Activated T-cell treated with anti-CD3 and anti-CD28 coated beads, Interleukin-2, amount 50 U/mL, for 1 hour (primary cell): ENCODE measurements at regions not wholly inside any gene's neighbourhood (a gene's known extent, or its start where the extent isn't known, plus 50 kb on each side); places are given as distances from the start of the nearest gene placed in this dataset.

Experiments used
- DNase-seq: peaks from one replicate; pipeline ENCODE4 v3.0.0-alpha.2; 2020

DNA sequence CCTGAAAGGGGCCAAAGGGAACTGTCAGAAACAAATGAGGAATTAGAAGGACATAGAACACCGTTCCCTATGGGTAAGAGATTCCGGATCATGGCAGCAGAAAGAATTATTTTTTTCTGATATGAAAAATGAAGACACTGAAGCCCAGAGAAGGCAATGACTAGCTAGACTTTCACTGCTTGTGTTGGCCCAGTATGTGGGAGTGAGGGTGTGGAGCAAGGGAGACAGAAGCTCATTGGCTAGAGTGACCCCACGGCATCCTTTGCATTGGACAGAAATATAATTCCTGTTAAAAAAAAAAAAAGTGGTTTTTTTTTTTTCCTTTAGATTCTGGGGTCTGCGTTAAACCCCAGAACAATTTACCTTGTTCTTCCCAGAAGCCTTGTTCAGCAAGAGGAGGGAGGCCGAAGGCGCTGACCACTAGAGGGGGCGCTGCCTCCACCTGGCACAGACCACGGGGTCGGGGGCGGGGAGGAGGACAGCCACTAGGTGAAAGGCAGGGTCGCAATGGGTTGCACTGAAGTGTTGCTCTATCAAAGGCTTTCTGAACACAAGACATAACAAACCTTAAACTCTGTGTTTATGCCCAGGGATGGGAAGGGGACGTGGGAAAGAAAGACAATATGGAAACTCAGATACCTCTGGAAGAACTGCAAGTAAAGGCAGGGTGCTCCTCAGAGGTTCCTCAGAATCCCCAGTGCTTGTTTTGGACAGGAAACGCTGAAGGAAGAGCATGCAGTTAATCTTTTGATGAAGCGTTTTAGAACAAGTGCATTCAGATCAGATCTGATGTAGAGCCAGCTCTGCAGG is 156.8 kb downstream of the KCNA5 start:
- DNase-seq, result no peak

DNA sequence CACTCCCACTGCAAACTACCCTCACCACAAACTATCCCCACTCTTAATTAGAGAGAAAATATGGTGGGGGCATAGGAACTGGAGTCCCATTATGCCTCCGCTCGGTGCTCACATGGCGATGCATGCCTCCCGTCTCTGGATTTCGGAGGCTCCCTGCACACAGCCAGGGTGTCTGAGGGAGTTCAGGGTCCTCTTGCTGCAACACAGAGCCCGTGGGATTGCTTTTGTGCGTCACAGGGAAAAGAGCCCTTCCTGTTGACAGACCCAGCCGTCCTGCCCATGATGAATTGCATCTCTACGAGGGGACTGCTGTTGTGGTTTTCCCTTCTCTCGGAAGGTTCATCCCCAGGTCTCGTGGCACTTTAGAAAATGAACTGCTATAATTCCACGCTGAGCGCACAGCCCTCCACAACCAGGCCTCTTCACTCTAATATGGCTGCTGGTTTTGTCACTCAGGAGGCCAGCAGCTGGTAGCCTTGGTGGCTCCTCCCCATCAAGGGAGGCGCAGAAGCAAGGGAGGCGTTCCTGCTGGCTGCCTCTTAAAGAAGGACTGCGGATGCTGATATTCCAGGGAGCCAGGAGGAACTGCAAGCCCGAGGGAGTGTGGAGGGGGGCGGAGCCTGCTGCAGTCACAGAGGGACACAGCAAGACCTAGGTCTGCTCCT is 158.0 kb downstream of the KCNA5 start:
- no peak for DNase-seq

DNA sequence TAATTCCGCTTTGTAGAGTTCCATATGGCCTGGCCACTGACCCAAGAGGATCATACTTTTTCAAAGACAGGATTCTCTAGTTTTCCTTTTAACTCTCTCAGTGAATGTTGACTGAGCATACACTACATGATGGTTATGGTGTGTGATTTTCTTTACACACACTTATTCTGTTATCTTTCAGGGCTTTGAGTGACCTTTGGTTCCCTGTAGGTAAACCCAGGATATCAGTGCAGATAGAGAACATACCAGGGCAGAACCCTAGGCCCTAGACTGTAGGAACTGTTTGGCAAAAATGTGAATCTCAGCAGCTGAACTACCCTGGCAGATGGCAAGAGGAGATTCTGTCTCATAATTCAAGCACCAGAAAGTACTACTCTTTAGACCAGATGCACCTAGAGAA is 159.6 kb downstream of the KCNA5 start:
- DNase-seq, result no peak

DNA sequence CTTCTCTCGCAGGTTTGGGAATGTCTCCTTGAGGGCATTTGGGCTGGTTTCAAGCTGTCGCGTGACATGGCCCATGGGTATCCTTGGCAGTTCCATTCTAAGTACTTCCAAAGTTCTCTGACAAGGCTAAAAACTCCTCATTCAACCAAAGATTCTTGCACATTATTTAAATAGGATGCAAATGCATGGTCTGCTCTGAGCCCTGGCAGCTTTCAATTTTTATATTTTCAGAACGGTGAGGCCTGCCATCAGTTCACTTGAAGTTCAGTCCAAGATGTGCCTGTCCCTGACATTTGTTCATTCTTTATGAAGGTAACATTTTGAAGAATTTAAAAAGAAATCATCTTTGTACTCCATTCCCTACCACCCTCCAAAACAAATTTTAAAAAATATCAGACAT is 160.0 kb downstream of the KCNA5 start:
- DNase-seq, result no peak

DNA sequence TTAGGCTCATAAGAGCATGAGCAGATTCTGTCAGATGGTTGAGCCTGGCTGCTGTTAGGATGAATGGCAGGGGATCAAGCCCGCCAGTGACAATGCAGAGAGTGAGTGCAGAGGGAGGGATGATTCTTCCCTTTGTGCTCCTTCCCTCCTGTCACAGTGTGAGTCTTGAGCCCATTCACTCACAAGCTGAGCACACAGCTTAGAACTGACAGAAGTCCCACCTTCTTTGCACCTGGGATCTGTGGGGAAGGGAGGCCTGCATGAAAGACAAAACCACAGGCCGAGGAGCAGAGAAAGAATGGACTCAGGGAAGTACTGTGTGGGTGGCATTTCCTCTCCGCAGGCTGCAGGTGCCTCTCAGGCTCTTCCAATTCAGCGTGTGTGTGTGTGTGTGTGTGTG is 160.6 kb downstream of the KCNA5 start:
- DNase-seq, result no peak

DNA sequence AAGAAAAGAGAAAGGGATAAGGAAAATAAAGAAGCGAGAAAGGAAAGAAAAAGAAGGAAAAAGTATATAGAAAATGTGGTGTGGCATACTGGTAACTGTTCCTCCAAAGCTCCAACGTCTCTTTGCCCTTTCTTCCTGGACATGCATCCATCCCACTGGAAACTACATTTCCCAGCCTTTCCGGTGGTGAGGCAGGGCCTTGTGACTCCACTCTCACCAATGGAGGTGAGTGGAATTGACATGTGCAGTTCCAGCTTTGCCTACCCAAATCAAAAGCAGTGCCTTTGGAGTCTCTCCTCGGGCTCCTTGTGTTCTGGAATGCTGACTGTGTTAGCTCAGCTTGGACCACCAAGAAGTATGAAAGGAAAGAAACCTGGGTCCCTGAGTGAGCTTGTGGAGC is 161.2 kb downstream of the KCNA5 start:
- no peak for DNase-seq

DNA sequence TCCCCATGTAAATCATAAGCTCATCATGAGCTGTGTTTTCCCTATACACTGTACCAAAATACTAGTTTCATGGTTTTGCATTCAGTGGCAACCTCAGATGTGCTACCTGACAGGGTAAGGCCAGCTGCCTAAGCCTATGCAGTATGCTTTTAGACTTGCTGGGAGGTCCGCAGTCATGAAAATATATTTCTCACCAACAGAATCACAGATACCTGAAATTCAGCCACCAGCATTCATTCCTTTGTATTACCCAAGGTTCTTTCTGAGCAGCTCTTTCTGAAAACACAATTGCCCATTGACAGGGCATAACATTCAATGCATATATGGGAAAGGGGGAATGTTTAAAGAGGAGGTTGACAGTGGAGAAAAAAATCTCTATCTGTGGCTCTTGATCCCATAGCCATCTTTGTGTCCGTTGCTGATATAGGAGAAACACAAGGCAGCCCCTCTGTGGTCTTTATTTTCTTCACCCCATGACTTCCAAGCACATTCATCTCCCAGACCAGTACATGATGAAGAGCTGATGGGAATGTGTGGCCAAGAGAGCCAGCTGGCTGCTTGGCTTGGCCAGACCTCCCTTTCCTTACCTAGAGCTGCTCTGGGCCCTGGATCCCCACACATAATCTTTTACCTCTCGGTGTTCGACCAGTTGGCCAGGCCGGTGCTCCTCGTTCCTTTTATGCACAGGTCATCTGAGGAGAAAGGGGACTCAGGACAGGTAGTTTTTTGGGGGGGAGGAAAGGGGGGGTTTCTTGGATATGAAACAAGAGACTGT is 162.9 kb downstream of the KCNA5 start:
- no peak for DNase-seq

DNA sequence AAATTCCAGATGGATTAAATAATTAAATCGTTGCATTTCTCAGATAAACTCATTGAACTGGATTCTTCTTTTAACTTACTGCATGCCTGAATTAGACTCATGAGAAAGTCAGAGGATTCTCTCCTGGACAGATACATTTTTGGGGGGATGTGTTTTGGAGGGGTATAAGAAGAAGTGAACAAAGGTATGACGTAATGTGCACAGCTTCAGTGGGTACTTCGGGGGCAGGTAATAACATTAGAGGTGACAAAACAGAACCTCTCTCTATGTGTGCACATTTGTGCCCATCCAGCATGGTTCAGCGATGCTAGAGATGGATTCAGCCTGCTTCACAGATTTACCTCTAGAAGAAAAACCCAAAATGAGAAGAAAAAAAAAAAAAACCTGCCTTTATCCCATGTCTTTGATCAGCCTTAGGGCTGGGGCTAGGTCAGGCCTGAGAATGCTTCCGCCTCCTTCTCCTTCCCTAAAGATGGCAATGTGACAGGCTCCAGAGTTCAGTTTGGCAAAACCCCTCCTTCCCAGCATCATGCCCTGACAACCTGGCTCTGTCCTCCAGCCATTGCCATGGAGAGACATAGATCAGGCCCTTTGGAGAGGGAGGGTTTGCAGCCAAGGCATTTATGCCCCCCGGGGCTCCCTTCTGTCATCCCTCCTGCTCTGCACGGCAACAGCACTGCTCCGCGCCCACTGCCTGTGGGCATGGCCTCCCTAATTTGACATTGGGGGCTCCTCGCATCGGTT is 166.7 kb downstream of the KCNA5 start:
- no peak for DNase-seq

DNA sequence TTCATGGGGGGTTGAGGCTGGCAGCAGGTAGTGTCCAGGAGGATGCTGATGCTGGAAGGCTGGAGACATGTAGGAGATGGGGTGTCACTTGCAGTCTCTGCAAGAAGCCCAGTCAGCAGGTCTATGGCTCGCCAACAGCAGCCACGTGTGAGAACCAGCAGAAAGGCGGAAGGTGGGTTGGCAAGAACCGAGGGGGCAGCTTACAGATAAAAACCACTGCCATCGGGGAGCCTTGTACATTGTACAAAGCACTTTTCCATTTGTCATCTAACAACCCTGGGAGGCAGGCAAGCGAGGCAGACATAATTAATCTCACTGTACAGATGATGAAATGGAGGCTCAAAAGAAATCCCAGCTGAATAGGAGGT is 167.2 kb downstream of the KCNA5 start:
- no peak for DNase-seq

DNA sequence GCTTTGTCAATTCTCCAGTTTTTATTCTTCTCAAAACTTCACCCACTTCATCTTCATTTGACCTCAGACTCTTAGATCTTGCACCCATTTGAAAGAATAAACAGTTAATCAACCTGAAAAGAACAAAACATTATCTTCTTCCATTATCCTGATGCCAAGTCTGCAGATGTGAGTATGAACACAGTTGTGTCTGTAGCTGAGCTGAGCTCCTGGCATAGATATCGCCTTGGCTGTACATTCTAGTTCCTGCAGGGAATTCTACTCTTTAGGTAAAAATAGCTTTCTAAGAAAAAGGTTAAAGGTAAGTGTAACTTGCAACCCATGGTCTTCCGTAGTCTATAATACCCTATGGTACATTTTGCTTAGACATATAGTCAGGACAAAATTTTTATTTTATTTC is 169.7 kb downstream of the KCNA5 start:
- DNase-seq, result no peak

DNA sequence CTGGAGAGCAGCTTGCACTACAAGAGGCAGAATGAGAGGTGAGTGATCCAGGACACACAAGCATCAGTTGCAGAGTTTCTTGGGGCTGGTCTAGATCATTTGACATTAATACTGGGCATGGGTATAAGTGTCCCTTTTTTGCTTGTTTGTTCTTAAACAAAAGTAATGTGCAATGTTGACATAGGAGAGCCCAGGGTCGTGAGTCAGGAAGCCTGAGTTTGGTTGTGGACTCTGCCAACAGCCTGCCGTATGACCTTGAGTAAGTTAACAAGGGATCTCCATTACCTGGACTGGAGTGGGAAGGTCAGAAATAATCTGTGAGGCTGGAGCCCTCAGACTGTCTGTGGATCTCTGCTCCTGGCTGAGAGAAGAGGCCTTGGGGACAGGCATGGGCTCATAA is 170.3 kb downstream of the KCNA5 start:
- DNase-seq, result no peak

DNA sequence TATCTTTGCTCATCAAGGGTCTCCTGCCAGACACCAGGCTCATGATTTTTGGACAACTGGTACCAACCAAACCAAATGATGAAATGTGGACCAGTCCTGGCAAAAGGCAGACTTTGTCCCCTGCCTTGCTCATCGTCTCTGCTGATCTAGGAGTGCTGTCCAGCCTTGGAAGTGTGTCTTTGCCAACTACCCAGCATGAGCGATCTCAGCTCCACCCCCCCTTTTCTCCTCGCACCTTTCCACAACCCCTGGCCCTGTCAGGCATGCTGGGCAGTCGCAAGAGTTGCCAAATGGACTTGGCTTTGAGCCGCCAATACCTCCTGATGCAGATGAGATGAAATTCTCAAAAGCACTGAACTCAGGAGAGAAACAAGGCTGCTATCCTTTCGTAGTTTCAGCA is 174.3 kb downstream of the KCNA5 start:
- no peak for DNase-seq

DNA sequence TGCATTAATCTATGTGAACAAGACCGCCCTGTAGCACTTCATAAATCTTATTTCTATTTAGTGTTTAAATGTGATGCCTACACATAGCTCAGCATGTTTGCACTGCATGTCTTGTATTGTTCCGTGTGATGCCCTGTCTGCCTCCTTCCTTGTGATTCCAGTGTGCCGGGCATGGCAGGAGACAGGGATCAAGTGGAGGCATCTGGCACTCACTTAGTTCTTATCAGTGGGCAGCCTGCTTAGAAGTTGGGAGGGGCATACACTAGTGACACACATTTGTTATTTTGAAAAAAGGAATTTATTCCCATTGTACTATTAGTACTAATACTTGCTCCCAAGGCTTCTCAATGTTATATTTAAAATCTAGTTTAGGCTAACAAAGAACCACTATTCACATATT is 176.4 kb downstream of the KCNA5 start:
- DNase-seq, result no peak

DNA sequence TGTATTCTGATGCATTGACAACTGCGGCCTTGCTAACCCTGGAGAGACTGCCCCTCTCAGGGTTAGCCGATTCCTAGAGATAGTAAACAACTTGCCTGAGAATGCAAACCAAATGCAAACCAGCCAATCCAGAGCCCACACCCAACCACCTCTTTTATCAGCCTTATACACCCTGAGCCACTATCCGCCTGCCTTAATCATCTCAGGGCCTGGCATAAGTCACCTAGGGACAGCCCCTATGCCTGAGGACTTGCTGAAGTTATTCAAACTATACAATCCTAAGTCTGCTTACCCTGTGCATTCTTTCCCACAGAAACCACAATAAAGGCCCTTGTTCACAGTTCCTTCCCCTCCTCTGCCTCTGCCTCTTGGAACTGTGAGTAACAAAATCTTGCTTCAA is 177.2 kb downstream of the KCNA5 start:
- DNase-seq, result no peak

DNA sequence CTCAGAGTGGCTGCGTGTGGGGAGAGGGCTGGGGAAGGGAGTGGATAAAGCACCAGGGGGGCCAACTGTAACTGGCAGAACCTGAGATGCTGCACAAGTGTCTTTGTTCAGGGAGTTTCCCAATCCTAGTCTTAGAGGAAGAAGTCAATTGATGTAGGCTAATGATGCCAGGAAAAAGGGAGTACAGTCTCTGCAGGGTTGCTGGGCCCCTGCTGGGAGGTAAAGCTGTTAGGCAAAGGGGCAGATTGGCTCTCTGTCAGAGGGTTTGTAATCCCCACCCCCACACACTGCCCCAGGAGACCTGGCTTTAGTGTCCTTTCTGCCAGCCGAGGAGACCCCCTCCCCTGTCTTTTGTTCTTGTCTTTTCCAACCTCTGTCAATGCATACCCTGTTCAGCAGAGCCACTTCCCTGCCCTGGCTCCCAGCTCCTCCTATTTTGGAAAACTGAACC is 178.4 kb downstream of the KCNA5 start:
- DNase-seq, result no peak

DNA sequence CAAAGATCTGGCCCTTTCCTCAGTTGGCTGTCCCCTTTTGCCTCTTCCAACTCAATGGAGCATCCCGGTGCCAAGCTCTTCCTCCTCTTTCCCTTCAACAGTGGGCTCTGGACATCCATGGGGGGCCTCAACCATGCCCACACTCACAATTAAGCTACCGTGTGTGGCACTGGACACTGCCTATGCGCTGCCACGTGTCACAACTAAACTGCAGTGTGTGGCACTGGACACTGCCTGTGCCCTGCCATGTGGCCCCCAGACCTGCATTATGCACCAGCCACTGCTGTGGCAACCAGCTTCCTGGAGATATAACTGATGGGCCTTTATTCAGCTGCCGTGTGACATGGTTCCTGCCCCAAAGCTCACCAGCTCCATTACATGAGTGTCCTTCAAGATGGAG is 179.1 kb downstream of the KCNA5 start:
- DNase-seq, result no peak

DNA sequence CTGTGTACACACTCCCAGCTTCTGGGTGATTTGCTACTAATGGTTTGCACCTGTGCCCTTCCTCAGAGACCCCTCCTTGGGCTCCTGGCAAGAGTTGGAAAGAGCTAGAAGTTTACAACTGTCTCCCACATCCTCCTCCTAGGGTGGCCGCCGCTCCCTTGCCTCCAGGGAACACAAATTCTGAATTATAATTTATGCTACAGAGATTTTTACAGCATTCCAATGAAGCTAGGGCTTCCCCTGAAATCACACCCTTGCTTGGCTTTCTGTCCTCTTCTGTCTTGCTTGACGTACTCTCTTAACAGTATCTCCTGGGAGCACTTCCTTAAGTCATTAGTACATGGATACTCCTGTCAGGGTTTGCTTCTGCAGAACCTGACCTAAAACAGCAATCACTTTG is 180.2 kb downstream of the KCNA5 start:
- no peak for DNase-seq

DNA sequence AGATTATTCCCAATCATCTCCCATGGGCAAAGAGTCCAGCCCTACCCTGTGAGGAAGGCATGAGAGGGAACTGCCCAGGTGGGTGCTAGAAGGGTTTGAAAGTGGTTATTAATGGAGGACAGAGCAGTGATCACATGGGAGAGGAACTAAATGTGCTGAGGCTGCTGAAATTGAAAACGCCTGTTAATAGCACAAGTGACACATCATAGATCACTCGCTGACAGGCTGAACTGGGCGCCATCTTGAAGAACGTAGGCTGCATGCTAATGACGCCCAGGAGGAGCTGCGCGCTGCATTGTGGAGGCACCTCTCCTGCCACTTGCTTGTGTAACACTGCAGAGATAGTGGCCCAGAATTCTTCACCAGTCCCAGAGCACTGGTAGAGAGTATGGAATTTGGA is 182.9 kb downstream of the KCNA5 start:
- no peak for DNase-seq

DNA sequence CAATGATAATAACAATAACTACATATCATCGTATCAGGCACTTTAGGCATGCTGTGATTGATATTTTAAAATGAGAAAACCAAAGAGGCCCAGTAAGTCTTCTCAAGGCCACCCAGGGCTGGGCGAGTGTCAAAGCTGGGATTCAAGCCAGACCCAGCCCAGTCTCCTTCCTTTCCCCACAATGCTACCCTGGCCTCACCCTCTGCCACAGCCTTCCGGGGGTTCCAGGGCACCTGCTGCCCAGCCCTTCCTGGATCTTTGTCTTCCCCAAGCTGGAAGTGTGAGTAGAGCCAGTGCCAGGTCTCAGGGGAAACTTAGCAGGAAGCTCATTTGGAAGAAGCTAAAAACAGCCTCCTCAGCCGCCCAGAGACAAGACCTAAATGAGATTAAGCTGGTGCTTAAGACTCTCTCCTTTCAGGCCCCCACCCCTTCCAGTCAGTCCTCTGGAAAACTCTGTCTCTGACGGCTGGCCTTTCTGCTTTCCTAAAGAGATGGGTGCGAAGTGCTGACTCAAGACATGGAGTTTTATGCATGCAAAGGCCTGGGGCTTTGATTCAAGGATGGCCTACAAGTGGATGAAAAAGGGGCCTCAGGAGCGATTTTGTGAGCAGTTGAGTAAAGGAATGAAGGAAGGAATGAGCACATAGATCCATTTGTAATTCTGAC is 184.2 kb downstream of the KCNA5 start:
- DNase-seq, result no peak

DNA sequence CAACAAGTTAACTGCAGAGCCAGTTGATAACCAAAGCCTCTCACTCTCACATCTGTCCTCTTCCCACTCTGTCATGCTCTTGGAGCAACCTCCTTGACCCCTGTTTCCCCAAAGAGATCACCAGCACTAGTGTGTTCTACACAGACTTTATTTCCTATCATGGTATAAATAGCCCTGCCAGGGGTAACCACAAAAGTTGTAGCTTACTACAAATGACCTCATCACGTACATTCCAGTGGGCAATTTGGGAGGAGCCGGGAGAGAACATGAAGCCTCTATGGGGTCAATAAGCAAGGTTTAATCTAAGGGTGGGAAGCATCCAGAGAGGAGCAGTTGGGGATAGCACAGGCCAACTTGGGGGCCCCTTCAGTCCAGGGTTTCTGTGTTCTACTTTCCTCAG is 186.5 kb downstream of the KCNA5 start:
- DNase-seq, result no peak

DNA sequence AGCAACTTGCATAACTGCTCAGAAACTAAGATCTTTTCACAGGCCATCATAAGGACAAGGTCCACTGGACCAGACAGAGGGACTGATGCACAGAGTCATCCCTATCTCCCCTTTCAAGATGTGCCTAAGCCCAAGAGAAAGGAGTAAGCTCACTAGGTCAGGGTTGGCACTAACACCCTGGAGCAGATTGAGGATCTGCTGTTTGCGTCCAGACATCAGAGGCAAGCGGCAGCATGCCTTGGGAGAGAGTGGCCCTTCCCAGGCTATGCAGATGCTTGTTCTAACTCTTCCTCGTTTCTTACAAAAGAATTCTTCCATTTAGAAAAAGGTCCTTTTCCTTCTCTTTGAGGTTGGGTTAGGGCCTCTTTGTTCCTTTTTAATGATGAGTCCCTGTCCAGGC is 187.2 kb downstream of the KCNA5 start:
- no peak for DNase-seq

DNA sequence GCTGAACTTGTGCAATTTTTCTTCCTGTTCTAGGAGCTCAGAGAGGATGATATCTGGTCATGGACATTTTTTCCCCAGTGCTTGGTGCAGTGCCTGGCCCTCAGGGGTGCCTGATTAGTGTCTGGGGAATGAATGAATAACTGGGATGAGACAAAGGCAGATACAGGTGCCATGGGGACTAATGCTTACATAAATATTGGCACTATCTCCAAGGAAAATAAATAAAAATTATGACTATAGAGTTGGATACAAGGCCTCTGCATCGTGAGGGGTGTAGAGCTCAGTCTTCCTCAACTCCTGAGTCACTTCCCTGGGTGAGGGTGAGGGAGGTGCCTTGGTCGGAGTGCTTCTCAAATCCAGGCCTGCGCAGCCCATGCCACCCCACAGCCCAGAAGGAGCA is 188.6 kb downstream of the KCNA5 start:
- DNase-seq, result no peak
